Lower leg skin (tissue), 3 donors: ENCODE measurements at regions not wholly inside any gene's neighbourhood (a gene's known extent, or its start where the extent isn't known, plus 50 kb on each side); places are given as distances from the start of the nearest gene placed in this dataset.

Experiments used
- CTCF ChIP-seq, 3 donors: fragments of 450-650 bp; IDR thresholded peaks; one replicate each; pipeline ENCODE4 v1.5.1; 2016; ENCODE audit warnings: antibody characterized with exemption in 3 of 3, mild to moderate bottlenecking in 3 of 3, moderate library complexity in 2 of 3
- POLR2A ChIP-seq, 2 donors: fragments of 450-650 bp; IDR thresholded peaks; one replicate each; pipeline ENCODE4 v1.6.1; 2016 to 2017; ENCODE audit warnings: antibody characterized with exemption in 2 of 2, mild to moderate bottlenecking in 1 of 2, moderate library complexity in 1 of 2

GRCh38 chr6:144785056-144785455, 499.9 kb downstream of the UTRN start:
- TF ChIP-seq POLR2A (IDR thresholded peaks at IDR 0.05) (no peak), CTCF (IDR thresholded peaks at IDR 0.05) (no peak)
